ENCODE measurements at regions not wholly inside any gene's neighbourhood (a gene's known extent, or its start where the extent isn't known, plus 50 kb on each side); places are given as distances from the start of the nearest gene placed in this dataset.

DNA sequence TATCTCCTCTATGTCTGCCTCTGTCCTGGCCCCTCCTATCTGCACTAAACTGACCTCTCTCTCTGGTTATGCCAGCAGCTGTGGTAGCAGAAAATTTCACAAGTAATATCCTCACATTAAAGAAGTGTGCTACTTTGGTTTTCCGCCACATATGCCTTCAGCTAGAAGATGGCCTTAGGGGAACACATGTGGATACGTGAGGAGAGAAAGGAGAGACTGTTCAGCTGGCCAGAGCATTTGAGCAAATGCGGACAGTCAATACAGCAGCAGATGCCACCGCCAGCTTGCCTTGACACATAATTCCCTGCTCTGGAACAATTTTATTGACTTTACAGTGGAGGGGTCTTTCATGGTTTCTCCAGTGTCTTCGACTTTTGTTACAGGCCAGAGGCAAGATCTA, 434.6 kb downstream of the TAF11L14 start:
- Histone ChIP-seq H2AFZ (ENCODE audit: low read length) (no peak overlapping the region), H3K79me2 (ENCODE audit: insufficient read depth, low read length) (no peaks in the 10 kb centered on the region), H3K9me3 (ENCODE audit: low read length) (peaks cover 85% of the 10 kb centered on the region), H3K4me3 (replicated peaks in 1 of 3; ENCODE audit: insufficient read depth in 1 of 3, low read depth in 2 of 3, low read length in 3 of 3) (no peak overlapping the region), H3K4me1 (ENCODE audit: insufficient read depth, low read length) (no peaks in the 10 kb centered on the region), H3K27me3 (ENCODE audit: control insufficient read depth in 1 of 2, insufficient read depth in 2 of 2, low read length in 2 of 2) (no peaks in the 10 kb centered on the region), H4K20me1 (ENCODE audit: insufficient read depth, low read length) (no peaks in the 10 kb centered on the region), H3K9ac (ENCODE audit: insufficient read depth, low read depth, low read length) (no peak overlapping the region), H3K36me3 (replicated peaks in 1 of 2; ENCODE audit: control insufficient read depth in 1 of 2, insufficient read depth in 2 of 2, low read length in 2 of 2) (no peaks in the 10 kb centered on the region), H3K27ac (ENCODE audit: extremely low read length, insufficient read depth, low read length) (no peak overlapping the region), H3K4me2 (ENCODE audit: low read depth, low read length) (no peak overlapping the region)
- TF ChIP-seq KDM6A (CRISPR knock-in tag; IDR thresholded peaks at IDR 0.05; ENCODE audit: low read depth) (no peak), U2AF2 (IDR thresholded peaks at IDR 0.05; ENCODE audit: low read depth, low read length) (no peak), MAX (IDR thresholded peaks at IDR 0.05) (no peak), NR0B2 (CRISPR knock-in tag; IDR thresholded peaks at IDR 0.05) (no peak), STAG1 (CRISPR knock-in tag; IDR thresholded peaks at IDR 0.05) (no peak), ZNF747 (CRISPR knock-in tag; IDR thresholded peaks at IDR 0.05; ENCODE audit: borderline replicate concordance) (no peak), ZNF101 (CRISPR knock-in tag; IDR thresholded peaks at IDR 0.05; ENCODE audit: borderline replicate concordance, low read depth) (no peak), ZNF784 (CRISPR knock-in tag; IDR thresholded peaks at IDR 0.05; ENCODE audit: borderline replicate concordance) (no peak)
- no TSS peak for BruUV-seq (replicated peaks)
- no peak for FAIRE-seq
- DNase-seq (ENCODE audit: low spot score), result no peak
- ChIA-PET POLR2A (no interaction called here), CTCF (ENCODE audit: low intra/inter-chr PET ratio, low total read pairs) (no interaction called here)
- no peak for ATAC-seq
- in situ Hi-C loops (cut with HindIII; ENCODE audit: extremely low pct_ligation_motif_present, low pct_unique_long_range_greater_than_20kb) (no loop called here), intact Hi-C loops (cut with micrococcal nuclease; ENCODE audit: unreplicated experiment) (no loop called here)
- 29% methylated on average over 5 of the region's 5 CpGs for WGBS (ENCODE audit: low lambda C conversion rate)

DNA sequence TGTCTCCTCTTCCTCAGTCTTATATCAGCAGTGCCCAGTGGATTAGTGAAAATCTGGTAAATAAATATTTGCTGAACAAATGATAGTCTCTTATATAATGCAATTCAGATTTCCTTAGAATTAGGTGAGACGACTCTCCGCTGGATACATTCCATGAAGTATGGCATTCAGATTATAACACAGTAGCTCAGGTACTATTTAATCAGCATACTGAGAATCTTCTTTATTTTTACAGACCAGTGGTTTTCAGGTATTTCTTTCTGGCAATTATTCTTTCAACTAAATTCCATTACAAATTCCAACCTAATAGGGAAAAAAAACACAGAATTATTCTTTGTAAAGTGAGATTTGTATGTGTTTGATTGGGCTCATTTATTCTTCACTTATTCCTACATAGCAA, 435.5 kb downstream of the TAF11L14 start:
- Histone ChIP-seq H3K27ac (ENCODE audit: extremely low read length, insufficient read depth, low read length) (no peak overlapping the region), H3K36me3 (replicated peaks in 1 of 2; ENCODE audit: control insufficient read depth in 1 of 2, insufficient read depth in 2 of 2, low read length in 2 of 2) (no peaks in the 10 kb centered on the region), H4K20me1 (ENCODE audit: insufficient read depth, low read length) (no peaks in the 10 kb centered on the region), H3K9ac (ENCODE audit: insufficient read depth, low read depth, low read length) (no peak overlapping the region), H2AFZ (ENCODE audit: low read length) (no peak overlapping the region), H3K4me3 (replicated peaks in 1 of 3; ENCODE audit: insufficient read depth in 1 of 3, low read depth in 2 of 3, low read length in 3 of 3) (no peak overlapping the region), H3K4me2 (ENCODE audit: low read depth, low read length) (no peak overlapping the region), H3K79me2 (ENCODE audit: insufficient read depth, low read length) (no peaks in the 10 kb centered on the region), H3K27me3 (ENCODE audit: control insufficient read depth in 1 of 2, insufficient read depth in 2 of 2, low read length in 2 of 2) (no peaks in the 10 kb centered on the region), H3K4me1 (ENCODE audit: insufficient read depth, low read length) (no peaks in the 10 kb centered on the region), H3K9me3 (ENCODE audit: low read length) (peaks cover 83% of the 10 kb centered on the region)
- FAIRE-seq (no peak), ATAC-seq (no peak), DNase-seq (ENCODE audit: low spot score) (no peak)
- ChIA-PET POLR2A (no interaction called here), CTCF (ENCODE audit: low intra/inter-chr PET ratio, low total read pairs) (no interaction called here)
- no TSS peak for BruUV-seq (replicated peaks)
- WGBS (ENCODE audit: low lambda C conversion rate), result 0% methylated on average over 2 of the region's 2 CpGs
- in situ Hi-C loops (cut with HindIII; ENCODE audit: extremely low pct_ligation_motif_present, low pct_unique_long_range_greater_than_20kb) (no loop called here), intact Hi-C loops (cut with micrococcal nuclease; ENCODE audit: unreplicated experiment) (no loop called here)
- TF ChIP-seq, protein P1, sequence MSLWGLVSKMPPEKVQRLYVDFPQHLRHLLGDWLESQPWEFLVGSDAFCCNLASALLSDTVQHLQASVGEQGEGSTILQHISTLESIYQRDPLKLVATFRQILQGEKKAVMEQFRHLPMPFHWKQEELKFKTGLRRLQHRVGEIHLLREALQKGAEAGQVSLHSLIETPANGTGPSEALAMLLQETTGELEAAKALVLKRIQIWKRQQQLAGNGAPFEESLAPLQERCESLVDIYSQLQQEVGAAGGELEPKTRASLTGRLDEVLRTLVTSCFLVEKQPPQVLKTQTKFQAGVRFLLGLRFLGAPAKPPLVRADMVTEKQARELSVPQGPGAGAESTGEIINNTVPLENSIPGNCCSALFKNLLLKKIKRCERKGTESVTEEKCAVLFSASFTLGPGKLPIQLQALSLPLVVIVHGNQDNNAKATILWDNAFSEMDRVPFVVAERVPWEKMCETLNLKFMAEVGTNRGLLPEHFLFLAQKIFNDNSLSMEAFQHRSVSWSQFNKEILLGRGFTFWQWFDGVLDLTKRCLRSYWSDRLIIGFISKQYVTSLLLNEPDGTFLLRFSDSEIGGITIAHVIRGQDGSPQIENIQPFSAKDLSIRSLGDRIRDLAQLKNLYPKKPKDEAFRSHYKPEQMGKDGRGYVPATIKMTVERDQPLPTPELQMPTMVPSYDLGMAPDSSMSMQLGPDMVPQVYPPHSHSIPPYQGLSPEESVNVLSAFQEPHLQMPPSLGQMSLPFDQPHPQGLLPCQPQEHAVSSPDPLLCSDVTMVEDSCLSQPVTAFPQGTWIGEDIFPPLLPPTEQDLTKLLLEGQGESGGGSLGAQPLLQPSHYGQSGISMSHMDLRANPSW (CRISPR knock-in tag; IDR thresholded peaks at IDR 0.05; ENCODE audit: borderline replicate concordance), result no peak
- TF ChIP-seq ZNF367 (CRISPR knock-in tag; IDR thresholded peaks at IDR 0.05; ENCODE audit: borderline replicate concordance), result no peak
- no peak for TF ChIP-seq SMAD3 (CRISPR knock-in tag; IDR thresholded peaks at IDR 0.05)
- TF ChIP-seq MBD4 (IDR thresholded peaks at IDR 0.05; ENCODE audit: borderline replicate concordance, low read length), result no peak
- no peak for TF ChIP-seq CCAR2 (optimal IDR thresholded peaks at IDR 0.05; ENCODE audit: low read depth, low read length)
- TF ChIP-seq THAP8 (CRISPR knock-in tag; IDR thresholded peaks at IDR 0.05; ENCODE audit: borderline replicate concordance), result no peak
- no peak for TF ChIP-seq CAMTA2 (CRISPR knock-in tag; IDR thresholded peaks at IDR 0.05; ENCODE audit: borderline replicate concordance)
- TF ChIP-seq TCF7L2 (IDR thresholded peaks at IDR 0.05; ENCODE audit: low read depth, low read length), result no peak

Measured in HepG2 (cell line).